22Rv1 (cell line): ENCODE measurements at regions not wholly inside any gene's neighbourhood (a gene's known extent, or its start where the extent isn't known, plus 50 kb on each side); places are given as distances from the start of the nearest gene placed in this dataset.

Experiments used
- H3K27ac ChIP-seq: fragments of 450-650 bp; 2 replicates; pipeline ENCODE4 v1.5.1; 2017
- ZFX ChIP-seq: fragments of 450-650 bp; IDR thresholded peaks from 2 replicates; pipeline ENCODE4 v1.6.1; 2017; ENCODE audit warnings: antibody characterized with exemption, borderline replicate concordance
- TF ChIP-seq, protein P1 (sequence below): fragments of 450-650 bp; IDR thresholded peaks from 2 replicates; pipeline ENCODE4 v1.5.1; 2017; ENCODE audit warnings: mild to moderate bottlenecking

DNA sequence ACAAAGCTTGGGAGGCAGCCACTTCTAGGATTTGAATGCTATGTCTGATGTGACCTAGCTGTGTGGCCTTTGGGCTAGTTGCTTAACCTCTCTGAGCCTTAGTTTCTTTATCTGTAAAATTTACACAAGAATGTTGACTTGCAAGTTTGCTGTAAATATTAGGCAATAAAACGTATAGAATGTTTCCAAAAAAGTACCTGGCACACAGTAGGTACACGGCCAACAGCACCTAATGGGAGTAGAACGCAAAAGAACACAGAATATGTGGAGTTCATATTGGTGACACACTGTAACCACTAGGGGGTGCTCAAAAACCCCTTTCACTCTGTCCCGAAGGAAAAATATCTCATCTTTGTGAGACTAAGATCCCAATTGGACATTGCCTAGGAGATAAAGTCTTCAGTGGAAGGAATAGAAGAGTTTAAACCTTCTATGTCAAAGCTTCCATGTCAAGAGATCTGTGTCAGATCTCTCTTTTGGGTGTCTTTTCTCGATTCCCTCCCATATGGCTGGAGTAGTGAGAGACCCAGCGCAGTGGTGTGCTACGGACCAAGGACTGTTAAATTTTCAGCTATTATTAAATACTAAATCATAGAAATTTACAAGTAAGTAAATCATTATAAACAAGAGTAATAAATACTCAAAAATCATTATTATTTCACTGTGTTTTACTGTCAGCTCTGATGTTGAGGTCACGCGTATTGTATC lies 145.4 kb upstream of the RAD23B start:
- TF ChIP-seq, protein P1, sequence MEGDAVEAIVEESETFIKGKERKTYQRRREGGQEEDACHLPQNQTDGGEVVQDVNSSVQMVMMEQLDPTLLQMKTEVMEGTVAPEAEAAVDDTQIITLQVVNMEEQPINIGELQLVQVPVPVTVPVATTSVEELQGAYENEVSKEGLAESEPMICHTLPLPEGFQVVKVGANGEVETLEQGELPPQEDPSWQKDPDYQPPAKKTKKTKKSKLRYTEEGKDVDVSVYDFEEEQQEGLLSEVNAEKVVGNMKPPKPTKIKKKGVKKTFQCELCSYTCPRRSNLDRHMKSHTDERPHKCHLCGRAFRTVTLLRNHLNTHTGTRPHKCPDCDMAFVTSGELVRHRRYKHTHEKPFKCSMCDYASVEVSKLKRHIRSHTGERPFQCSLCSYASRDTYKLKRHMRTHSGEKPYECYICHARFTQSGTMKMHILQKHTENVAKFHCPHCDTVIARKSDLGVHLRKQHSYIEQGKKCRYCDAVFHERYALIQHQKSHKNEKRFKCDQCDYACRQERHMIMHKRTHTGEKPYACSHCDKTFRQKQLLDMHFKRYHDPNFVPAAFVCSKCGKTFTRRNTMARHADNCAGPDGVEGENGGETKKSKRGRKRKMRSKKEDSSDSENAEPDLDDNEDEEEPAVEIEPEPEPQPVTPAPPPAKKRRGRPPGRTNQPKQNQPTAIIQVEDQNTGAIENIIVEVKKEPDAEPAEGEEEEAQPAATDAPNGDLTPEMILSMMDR, result peak; percentile 81
- TF ChIP-seq ZFX, result no peak
- H3K27ac ChIP-seq, result no peak overlapping the region

DNA sequence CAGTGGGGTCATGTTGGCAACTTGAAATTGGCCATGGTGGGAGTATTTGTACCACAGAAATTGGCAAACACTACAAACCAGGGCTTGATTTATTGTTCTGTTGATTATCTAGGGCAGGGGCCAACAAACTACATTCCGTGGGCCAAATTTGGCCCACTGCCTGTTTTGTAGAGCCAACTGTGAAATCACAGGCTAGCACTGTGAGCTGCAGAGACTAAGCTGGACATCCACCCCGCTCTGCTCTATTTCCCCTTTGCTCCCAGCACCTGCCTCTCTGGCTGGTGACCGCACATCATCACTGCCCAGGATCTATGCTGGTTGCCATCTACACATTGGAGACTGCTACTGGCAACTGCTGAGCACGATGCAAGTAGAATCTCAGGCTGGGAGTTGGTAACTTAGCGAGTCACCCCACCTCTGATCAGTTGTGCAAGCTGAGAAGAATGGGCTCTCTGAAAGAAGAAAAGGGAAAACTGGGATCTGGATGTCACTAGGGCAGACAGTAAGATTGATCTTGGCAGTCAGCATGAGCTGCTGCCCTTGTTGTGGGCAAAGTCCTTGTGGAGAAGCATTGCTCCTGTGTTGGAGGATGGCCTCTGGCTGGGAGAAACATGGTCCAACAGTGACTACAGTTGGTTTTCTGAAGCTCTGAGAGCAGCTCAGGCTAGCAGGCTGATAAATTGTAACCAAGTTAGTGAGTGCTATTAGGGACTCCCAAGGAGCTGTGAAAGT lies 144.7 kb upstream of the RAD23B start:
- no peak for TF ChIP-seq ZFX
- TF ChIP-seq, protein P1, result no peak
- no peak overlapping the region for H3K27ac ChIP-seq

DNA sequence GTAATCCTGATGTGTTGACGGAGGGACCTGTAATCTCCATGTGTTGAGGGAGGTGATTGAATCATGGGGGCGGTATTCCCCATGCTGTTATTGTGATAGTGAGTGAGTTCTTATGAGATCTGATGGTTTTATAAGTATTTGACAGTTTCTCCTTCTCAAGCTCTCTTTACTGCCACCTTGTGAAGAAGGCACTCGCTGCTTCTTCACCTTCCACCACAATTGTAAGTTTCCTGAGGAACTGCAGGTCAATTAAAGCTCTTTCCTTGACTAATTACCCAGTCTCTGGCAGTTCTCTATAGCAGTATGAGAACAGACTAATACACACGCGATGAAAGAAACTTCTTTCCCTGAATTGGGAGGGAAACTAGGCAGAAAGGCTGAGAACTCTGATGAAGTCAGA lies 141.1 kb upstream of the RAD23B start:
- TF ChIP-seq, protein P1, result peak; percentile 61
- TF ChIP-seq ZFX, result no peak

DNA sequence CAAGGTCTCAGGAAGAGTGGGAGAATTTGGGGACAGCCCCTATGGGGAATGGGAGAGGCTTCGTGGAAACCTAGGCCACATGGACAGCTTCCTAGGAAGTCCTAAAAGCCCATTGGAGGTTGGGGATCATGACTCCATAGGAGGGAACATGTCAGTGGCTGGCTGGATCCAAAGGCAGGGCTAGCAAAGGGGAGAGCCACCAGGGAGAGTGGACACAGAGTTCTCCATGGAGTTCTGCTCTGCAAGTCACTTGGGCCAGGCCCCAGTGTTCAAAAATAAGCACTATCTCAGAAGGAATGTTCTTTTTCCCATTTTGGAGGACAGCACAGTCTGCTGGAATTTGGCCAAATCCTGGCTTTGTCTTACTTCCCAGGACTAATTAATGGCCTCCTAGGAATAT lies 140.6 kb upstream of the RAD23B start:
- TF ChIP-seq, protein P1, result no peak
- no peak for TF ChIP-seq ZFX
- no peak overlapping the region for H3K27ac ChIP-seq

More for the DNA sequence above, 141.1 kb upstream of the RAD23B start:
- H3K27ac ChIP-seq, result no peak overlapping the region

DNA sequence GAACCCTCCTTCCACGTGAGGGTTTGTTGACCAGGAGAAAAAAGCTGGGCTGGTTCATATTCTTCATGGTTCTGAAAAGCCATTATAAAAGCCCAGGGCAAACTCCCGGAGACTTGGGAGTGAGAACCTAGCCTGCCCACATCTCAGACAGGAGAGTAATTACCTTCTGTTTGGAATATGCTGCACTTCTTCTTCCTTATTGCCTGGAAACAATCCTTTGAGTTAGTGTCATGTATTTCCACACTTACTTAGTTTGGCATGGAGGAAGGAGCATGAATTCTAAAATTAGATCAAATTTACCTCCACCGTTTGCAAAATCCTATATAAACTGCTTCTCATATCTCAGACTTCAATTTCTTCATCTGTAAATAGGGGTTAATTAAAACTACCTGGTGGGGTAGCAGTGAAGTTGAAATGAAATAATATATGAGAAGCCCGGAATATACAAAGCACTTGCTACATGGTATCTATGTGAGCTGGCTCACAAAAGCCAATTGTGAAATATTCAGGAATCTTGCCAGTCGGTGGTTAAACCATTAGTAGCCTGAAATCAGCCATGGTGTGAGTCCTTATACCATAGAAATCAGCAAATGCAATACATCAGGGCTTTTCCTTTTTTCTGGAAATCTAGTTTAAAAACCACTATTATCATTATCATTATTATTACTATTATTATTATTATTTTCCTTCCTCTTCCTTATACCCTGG lies 140.0 kb upstream of the RAD23B start:
- TF ChIP-seq, protein P1, result no peak
- no peak for TF ChIP-seq ZFX
- H3K27ac ChIP-seq, result no peak overlapping the region

DNA sequence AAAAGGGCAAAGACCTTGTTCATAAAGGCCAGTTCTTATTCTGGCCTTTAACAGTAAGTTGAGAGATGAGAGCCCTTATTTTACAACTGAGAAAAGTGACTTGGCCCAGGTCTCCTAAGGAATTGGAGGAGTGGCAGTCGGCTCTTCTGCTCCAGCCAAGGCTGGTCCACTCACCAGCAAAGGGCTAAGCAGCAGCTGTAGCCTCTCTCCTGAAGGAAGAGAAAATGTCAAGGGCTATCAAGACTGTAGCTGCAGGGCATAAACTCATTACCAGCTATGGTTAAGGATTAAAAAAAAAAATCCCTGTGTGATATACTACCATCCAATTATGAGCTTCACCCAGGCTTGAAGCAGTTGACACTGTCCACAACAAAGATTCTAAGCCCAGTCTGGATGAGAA lies 138.6 kb upstream of the RAD23B start:
- no peak overlapping the region for H3K27ac ChIP-seq
- TF ChIP-seq, protein P1, result no peak
- TF ChIP-seq ZFX, result no peak
